Suprapubic skin (tissue), 4 donors: ENCODE measurements at regions not wholly inside any gene's neighbourhood (a gene's known extent, or its start where the extent isn't known, plus 50 kb on each side); places are given as distances from the start of the nearest gene placed in this dataset.
"Not testable (repeated sequence)": the region's sequence is repeated elsewhere in the genome, so short reads cannot be mapped to it uniquely, and the experiment has no call there.

Experiments used
- DNase-seq, 2 donors: peaks; one replicate each; pipeline ENCODE4 v3.0.0-alpha.2; 2019; ENCODE audit warnings: low spot score in 2 of 2
- H3K27ac ChIP-seq: fragments of 200-600 bp; sonication (generic); one replicate; pipeline ENCODE4 v1.5.1; 2019
- H3K27me3 ChIP-seq: fragments of 200-600 bp; sonication (generic); one replicate; pipeline ENCODE4 v1.5.1; 2019
- H3K36me3 ChIP-seq: fragments of 200-600 bp; sonication (generic); one replicate; pipeline ENCODE4 v1.5.1; 2019
- H3K4me1 ChIP-seq: fragments of 200-600 bp; sonication (generic); one replicate; pipeline ENCODE4 v1.5.1; 2019
- H3K4me3 ChIP-seq: fragments of 200-600 bp; sonication (generic); one replicate; pipeline ENCODE4 v1.5.1; 2019; ENCODE audit warnings: mild to moderate bottlenecking
- H3K9me3 ChIP-seq: fragments of 200-600 bp; sonication (generic); one replicate; pipeline ENCODE4 v1.5.1; 2019
- EP300 ChIP-seq: sonication (generic); formaldehyde crosslinking; IDR thresholded peaks from one replicate; pipeline ENCODE4 v1.6.1; 2017; ENCODE audit warnings: antibody characterized with exemption
- POLR2A ChIP-seq, 2 donors: fragments of 450-650 bp; IDR thresholded peaks; one replicate each; pipeline ENCODE4 v1.6.1; 2017; ENCODE audit warnings: antibody characterized with exemption in 2 of 2, mild to moderate bottlenecking in 2 of 2, moderate library complexity in 2 of 2
- POLR2AphosphoS5 ChIP-seq, 3 donors: sonication (generic); formaldehyde crosslinking; IDR thresholded peaks; one replicate each; pipeline ENCODE4 v1.6.1; 2017; ENCODE audit warnings: antibody characterized with exemption in 3 of 3
- WGBS: methylation state at CpG from one replicate; pipeline ENCODE4 v1.1.5; 2018; 5-methylcytosine and 5-hydroxymethylcytosine counted together
- TF ChIP-seq, protein P1 (sequence below), 2 donors: fragments of 200-600 bp in 1 of 2; fragments of 450-650 bp in 1 of 2; sonication (generic) in 1 of 2; IDR thresholded peaks; one replicate each; pipeline ENCODE4 v1.5.1; 2016 to 2019; ENCODE audit warnings: antibody characterized with exemption in 2 of 2, mild to moderate bottlenecking in 1 of 2, moderate library complexity in 1 of 2

DNA sequence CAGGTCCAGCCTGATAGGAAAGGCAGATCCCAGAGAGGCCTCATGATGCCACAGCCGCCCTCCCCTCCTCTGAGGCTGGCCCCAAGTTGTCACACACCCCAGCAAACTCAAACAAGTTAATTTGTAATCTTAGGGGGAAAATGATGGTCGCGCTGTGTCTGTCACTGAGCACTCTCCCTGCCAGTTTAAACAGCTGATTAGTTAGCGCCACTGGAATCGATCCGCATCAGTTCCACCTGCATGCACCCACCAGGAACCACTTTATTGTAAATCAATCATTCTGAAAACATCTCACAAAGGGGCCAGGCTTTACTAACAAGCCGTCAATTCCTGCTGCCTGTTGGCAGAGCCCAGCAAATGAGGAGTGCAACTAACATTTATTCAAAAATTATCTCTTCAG is 870.9 kb downstream of the KCNMA1 start:
- H3K4me3 ChIP-seq: no peak overlapping the region
- H3K27me3 ChIP-seq: no peaks in the 10 kb centered on the region
- H3K4me1 ChIP-seq: no peaks in the 10 kb centered on the region
- no peak for DNase-seq
- TF ChIP-seq POLR2A (IDR thresholded peaks at IDR 0.05) (no peak), POLR2AphosphoS5 (IDR thresholded peaks at IDR 0.05) (no peak), EP300 (no peak)
- TF ChIP-seq, protein P1, sequence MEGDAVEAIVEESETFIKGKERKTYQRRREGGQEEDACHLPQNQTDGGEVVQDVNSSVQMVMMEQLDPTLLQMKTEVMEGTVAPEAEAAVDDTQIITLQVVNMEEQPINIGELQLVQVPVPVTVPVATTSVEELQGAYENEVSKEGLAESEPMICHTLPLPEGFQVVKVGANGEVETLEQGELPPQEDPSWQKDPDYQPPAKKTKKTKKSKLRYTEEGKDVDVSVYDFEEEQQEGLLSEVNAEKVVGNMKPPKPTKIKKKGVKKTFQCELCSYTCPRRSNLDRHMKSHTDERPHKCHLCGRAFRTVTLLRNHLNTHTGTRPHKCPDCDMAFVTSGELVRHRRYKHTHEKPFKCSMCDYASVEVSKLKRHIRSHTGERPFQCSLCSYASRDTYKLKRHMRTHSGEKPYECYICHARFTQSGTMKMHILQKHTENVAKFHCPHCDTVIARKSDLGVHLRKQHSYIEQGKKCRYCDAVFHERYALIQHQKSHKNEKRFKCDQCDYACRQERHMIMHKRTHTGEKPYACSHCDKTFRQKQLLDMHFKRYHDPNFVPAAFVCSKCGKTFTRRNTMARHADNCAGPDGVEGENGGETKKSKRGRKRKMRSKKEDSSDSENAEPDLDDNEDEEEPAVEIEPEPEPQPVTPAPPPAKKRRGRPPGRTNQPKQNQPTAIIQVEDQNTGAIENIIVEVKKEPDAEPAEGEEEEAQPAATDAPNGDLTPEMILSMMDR (IDR thresholded peaks at IDR 0.05): no peak
- no peak overlapping the region for H3K27ac ChIP-seq
- H3K36me3 ChIP-seq: no peaks in the 10 kb centered on the region
- WGBS: 98% methylated on average over 6 of the region's 7 CpGs
- H3K9me3 ChIP-seq: no peaks in the 10 kb centered on the region

DNA sequence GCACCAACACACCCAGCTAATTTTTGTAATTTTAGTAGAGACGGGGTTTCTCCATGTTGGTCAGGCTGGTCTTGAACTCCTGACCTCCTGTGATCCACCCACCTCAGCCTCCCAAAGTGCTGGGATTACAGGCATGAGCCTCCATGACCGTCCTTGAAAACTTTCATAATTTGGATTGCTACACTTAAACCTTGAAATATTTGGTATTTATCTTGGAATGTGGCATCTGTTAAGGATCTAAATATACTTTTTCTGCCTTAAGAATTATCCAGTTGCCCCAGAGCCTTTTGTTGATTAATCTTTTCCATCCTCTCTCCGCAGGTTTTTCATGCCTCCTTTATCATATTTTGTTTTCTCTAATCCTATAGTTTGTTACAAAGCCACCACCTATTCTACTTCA is 872.7 kb downstream of the KCNMA1 start:
- 82% methylated on average over 3 of the region's 3 CpGs for WGBS
- H3K27ac ChIP-seq, H3K36me3 ChIP-seq, H3K4me3 ChIP-seq, H3K4me1 ChIP-seq, H3K27me3 ChIP-seq, H3K9me3 ChIP-seq, DNase-seq: not testable (repeated sequence)

DNA sequence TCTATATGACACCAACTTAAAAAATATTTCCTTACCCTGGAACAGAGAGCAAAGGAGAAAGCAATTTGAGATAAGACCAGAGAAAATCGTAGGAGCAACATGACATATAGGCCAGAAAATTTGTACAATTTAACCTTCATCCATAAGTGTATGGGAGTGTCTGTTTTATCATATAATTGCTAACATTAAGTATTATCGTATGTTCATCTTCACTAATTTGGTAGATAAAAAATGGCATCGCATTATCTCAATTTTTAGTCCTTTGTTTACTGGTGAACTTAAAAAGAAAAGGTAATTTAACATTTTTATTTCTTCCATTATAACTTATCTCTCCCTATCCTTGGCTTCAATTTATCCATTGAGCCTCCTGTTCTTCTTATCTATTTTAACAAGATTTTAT is 873.4 kb downstream of the KCNMA1 start:
- DNase-seq: no peak
- Histone ChIP-seq H3K27me3 (no peaks in the 10 kb centered on the region), H3K36me3 (no peaks in the 10 kb centered on the region), H3K27ac (no peak overlapping the region), H3K9me3 (no peaks in the 10 kb centered on the region), H3K4me3 (no peak overlapping the region), H3K4me1 (no peaks in the 10 kb centered on the region)
- 90% methylated on average over 3 of the region's 3 CpGs for WGBS
- TF ChIP-seq, protein P1 (IDR thresholded peaks at IDR 0.05): no peak
- TF ChIP-seq EP300: no peak

DNA sequence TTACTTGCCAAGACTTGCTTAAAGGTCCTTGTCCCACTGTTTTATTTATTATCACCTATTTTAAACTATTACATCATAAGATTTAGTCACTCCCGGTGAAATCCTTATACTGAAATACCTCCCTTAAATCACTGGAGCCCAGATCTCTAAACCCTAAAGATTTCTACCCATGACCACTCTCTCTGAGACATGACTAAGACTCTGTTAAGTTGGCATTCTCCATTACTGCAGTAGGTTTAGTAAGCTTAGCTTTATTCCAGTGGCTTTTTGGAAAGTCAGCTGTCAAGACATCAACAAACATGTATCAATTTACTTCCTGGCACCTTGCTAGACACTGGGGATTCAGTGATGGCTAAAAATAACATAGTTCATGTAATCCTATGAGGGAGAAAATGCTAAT is 874.2 kb downstream of the KCNMA1 start:
- Histone ChIP-seq H3K27me3 (no peaks in the 10 kb centered on the region), H3K4me1 (no peaks in the 10 kb centered on the region), H3K4me3 (no peak overlapping the region), H3K36me3 (no peaks in the 10 kb centered on the region), H3K27ac (no peak overlapping the region), H3K9me3 (no peaks in the 10 kb centered on the region)
- TF ChIP-seq EP300 (no peak), POLR2AphosphoS5 (IDR thresholded peaks at IDR 0.05) (no peak), POLR2A (IDR thresholded peaks at IDR 0.05) (no peak)
- TF ChIP-seq, protein P1 (IDR thresholded peaks at IDR 0.05): no peak
- WGBS: 51% methylated on average over 1 of the region's 1 CpG
- DNase-seq: no peak

DNA sequence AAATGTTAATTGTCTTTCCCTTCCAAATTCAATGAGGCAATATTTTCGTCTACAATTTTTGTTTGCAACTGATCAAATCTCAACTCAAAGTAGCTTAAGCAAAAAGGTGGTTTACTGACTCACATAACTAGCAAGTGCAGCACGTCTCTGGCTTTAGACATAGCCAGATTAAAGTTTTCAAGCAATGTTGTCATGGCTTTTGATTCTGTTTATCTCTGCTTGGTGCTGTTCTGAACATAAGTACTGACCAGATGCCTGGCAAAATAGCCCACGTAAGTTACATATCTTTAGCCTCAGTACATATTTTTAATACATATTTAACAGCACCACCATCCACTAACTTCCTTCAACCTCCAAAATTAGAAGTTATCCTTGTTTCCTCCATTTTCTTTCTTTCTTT is 877.9 kb downstream of the KCNMA1 start:
- 47% methylated on average over 3 of the region's 3 CpGs for WGBS
- DNase-seq: no peak

DNA sequence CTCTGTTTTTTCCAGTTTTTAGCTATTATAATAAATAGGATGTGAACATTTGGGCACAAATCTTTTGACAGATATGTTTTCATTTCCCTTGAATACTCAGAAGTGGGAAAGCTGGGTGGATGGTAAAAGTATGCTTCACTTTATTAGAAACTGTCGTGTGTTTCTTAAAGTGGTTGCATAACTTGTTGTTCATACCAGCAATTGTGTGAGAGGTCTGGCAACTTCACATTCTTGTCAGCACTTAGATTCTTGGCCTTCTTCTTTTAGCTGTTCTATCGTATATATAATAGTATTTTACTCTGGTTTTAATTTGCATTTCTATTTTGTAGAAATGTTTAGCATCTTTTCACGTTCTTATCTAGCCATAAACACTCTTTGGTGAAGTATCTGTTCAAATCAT is 894.4 kb downstream of the KCNMA1 start:
- WGBS: 44% methylated on average over 3 of the region's 3 CpGs
- H3K36me3 ChIP-seq: no peaks in the 10 kb centered on the region
- no peak for DNase-seq
- H3K9me3 ChIP-seq: no peaks in the 10 kb centered on the region
- no peaks in the 10 kb centered on the region for H3K4me1 ChIP-seq
- no peak overlapping the region for H3K4me3 ChIP-seq
- H3K27ac ChIP-seq: peak overlapping the region; percentile 4
- no peaks in the 10 kb centered on the region for H3K27me3 ChIP-seq
- TF ChIP-seq EP300: no peak
- TF ChIP-seq, protein P1 (IDR thresholded peaks at IDR 0.05): no peak
- no peak for TF ChIP-seq POLR2AphosphoS5 (IDR thresholded peaks at IDR 0.05)
- TF ChIP-seq POLR2A (IDR thresholded peaks at IDR 0.05): no peak

More for the DNA sequence above, 877.9 kb downstream of the KCNMA1 start:
- TF ChIP-seq, protein P1 (IDR thresholded peaks at IDR 0.05): no peak
- TF ChIP-seq EP300: no peak
- TF ChIP-seq POLR2AphosphoS5 (IDR thresholded peaks at IDR 0.05): no peak
- no peak for TF ChIP-seq POLR2A (IDR thresholded peaks at IDR 0.05)
- Histone ChIP-seq H3K9me3 (no peaks in the 10 kb centered on the region), H3K4me3 (no peak overlapping the region), H3K27me3 (no peaks in the 10 kb centered on the region), H3K4me1 (no peaks in the 10 kb centered on the region), H3K27ac (no peak overlapping the region), H3K36me3 (no peaks in the 10 kb centered on the region)
